PC-9 (cell line): ENCODE measurements at regions not wholly inside any gene's neighbourhood (a gene's known extent, or its start where the extent isn't known, plus 50 kb on each side); places are given as distances from the start of the nearest gene placed in this dataset.

ENCODE experiments used
- EZH2 ChIP-seq: fragments of 200-600 bp; sonication (generic); IDR thresholded peaks from 2 replicates; pipeline ENCODE4 v1.8.0; 2017; ENCODE audit warnings: antibody characterized with exemption, low read depth
- TF ChIP-seq, protein P1 (sequence below): fragments of 200-600 bp; sonication (generic); conservative IDR thresholded peaks from 2 replicates; pipeline ENCODE4 v1.6.1; 2017; ENCODE audit warnings: mixed run types, antibody characterized with exemption, mild to moderate bottlenecking, moderate library complexity

DNA sequence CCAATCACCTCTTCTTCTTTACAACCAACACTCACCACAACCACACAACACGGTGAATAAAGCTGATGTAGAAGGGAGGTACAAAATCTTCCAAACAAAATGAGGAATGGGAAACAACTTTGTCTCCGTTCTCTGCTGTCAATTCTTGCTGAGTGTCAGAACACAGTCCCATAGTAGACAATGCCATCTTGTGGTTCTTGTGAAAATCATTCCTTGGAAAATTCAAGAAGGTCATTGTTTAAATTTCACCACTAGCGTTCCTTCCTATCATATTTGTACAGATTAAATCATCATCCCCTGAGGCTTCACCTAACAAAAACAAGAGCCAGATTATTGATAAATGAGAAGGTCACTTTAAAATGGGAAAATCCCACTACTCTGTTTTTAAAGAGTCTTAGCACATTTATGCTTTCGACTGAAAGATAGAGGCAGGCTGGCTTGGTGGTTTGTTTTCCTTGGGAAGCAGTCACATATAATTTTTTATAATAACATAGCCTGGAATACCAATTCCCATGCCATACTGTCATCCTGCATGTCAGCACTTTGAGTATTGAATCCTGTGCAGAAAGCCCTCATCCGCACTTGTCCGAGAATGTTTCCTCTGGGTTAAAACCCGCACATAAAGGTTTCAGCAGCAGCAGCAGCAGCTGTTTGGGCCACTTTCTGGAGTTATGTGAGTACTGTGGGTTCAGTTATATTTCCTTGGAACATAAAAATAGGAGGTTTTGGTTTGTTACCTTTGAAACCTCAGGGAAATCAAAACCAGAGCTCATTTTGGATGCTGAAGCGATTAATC lies 395.0 kb upstream of the SMARCA2 start:
- TF ChIP-seq, protein P1, sequence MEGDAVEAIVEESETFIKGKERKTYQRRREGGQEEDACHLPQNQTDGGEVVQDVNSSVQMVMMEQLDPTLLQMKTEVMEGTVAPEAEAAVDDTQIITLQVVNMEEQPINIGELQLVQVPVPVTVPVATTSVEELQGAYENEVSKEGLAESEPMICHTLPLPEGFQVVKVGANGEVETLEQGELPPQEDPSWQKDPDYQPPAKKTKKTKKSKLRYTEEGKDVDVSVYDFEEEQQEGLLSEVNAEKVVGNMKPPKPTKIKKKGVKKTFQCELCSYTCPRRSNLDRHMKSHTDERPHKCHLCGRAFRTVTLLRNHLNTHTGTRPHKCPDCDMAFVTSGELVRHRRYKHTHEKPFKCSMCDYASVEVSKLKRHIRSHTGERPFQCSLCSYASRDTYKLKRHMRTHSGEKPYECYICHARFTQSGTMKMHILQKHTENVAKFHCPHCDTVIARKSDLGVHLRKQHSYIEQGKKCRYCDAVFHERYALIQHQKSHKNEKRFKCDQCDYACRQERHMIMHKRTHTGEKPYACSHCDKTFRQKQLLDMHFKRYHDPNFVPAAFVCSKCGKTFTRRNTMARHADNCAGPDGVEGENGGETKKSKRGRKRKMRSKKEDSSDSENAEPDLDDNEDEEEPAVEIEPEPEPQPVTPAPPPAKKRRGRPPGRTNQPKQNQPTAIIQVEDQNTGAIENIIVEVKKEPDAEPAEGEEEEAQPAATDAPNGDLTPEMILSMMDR: 0 out of 2 replicates have a peak, but pooled peaks have one; percentile 31
- no peak for TF ChIP-seq EZH2
